Kidney (tissue), 13 donors: ENCODE measurements at regions not wholly inside any gene's neighbourhood (a gene's known extent, or its start where the extent isn't known, plus 50 kb on each side); places are given as distances from the start of the nearest gene placed in this dataset.
A peak's percentile ranks its signal among the peaks of the same experiment; 100 is the strongest.

ENCODE experiments used
- DNase-seq, 5 donors: peaks; one replicate each; pipeline ENCODE4 v3.0.0-alpha.2; 2013 to 2020
- FAIRE-seq: peaks from 2 replicates; lab custom pipeline; 2012; peaks lifted over from hg19 to GRCh38; lab: Jason Lieb, UNC
- H3K27ac ChIP-seq, 2 donors: one replicate each; pipeline ENCODE4 v1.7.0; 2013; ENCODE audit warnings: low read depth in 2 of 2, low read length in 2 of 2, inconsistent platforms in 1 of 2
- H3K27me3 ChIP-seq: one replicate; pipeline ENCODE4 v1.7.1; 2013; ENCODE audit warnings: low read length, inconsistent platforms; ENCODE audit not compliant: control insufficient read depth, insufficient read depth
- H3K36me3 ChIP-seq, 3 donors: one replicate each; pipeline versions ENCODE4 v1.7.0 to v1.7.1; 2013; ENCODE audit warnings: low read length in 3 of 3, control low read depth in 1 of 3, inconsistent platforms in 1 of 3; ENCODE audit not compliant: insufficient read depth in 3 of 3, control insufficient read depth in 2 of 3
- H3K4me1 ChIP-seq, 3 donors: one replicate each; pipeline versions ENCODE4 v1.7.0 to v1.7.1; 2013; ENCODE audit warnings: low read length in 3 of 3, inconsistent platforms in 1 of 3, low read depth in 1 of 3; ENCODE audit not compliant: control insufficient read depth in 2 of 3, insufficient read depth in 2 of 3
- H3K4me3 ChIP-seq, 3 donors: one replicate each; pipeline versions ENCODE4 v1.7.0 to v1.8.1; 2013; ENCODE audit warnings: low read length in 3 of 3, control low read depth in 1 of 3, inconsistent platforms in 1 of 3
- H3K9ac ChIP-seq, 3 donors: one replicate each; pipeline versions ENCODE4 v1.7.0 to v1.7.1; 2013; ENCODE audit warnings: low read length in 3 of 3, control low read depth in 1 of 3, inconsistent platforms in 1 of 3
- H3K9me3 ChIP-seq, 3 donors: one replicate each; pipeline versions ENCODE4 v1.7.0 to v1.7.1; 2013; ENCODE audit warnings: low read length in 3 of 3, control low read depth in 1 of 3, inconsistent platforms in 1 of 3; ENCODE audit not compliant: control insufficient read depth in 2 of 3, insufficient read depth in 1 of 3
- CTCF ChIP-seq: IDR thresholded peaks from 3 replicates; pipeline ENCODE4 v1.5.1; 2012; ENCODE audit warnings: mild to moderate bottlenecking, moderate library complexity, borderline replicate concordance; ENCODE audit not compliant: insufficient read depth; ENCODE audit errors: extremely low read depth
- intact Hi-C: fragments of 100-400 bp; cut with DNase I; formaldehyde crosslinking; loops from one replicate; pipeline ENCODE4 v1.11.1; 2022
- donor health status: control.
- donor health status: control.
- donor health status: control.
- donor health status: control.
- donor health status: control.
- donor health status: DM: yes; HTN: yes; CAD: no.
- donor health status: Normal renal cell carcinoma (clear cell type).

GRCh38 chr12:5096241-5096924, 52.7 kb downstream of the KCNA5 start:
- Histone ChIP-seq H3K4me3 (no peak overlapping the region), H3K9ac (no peak overlapping the region), H3K27ac (no peak overlapping the region), H3K27me3 (no peaks in the 10 kb centered on the region), H3K9me3 (no peaks in the 10 kb centered on the region), H3K36me3 (no peaks in the 10 kb centered on the region), H3K4me1 (no peaks in the 10 kb centered on the region)
- intact Hi-C loops, result no loop called here
- no peak for TF ChIP-seq CTCF
- DNase-seq, result no peak
- no peak for FAIRE-seq

- Histone ChIP-seq H3K4me1 (no peaks in the 10 kb centered on the region), H3K4me3 (no peak overlapping the region), H3K36me3 (no peaks in the 10 kb centered on the region), H3K9ac (no peak overlapping the region), H3K27ac (no peak overlapping the region), H3K9me3 (no peaks in the 10 kb centered on the region), H3K27me3 (no peaks in the 10 kb centered on the region)
- no peak for TF ChIP-seq CTCF
- FAIRE-seq, result no peak
- no peak for DNase-seq
- intact Hi-C loops, result no loop called here
Observed at GRCh38 chr12:5097786-5098185, 54.1 kb downstream of the KCNA5 start.

- FAIRE-seq, result no peak
- intact Hi-C loops, result no loop called here
- TF ChIP-seq CTCF, result no peak
- no peak overlapping the region for H3K4me3 ChIP-seq
- H3K27ac ChIP-seq, result no peak overlapping the region
- H3K4me1 ChIP-seq, result no peaks in the 10 kb centered on the region
- H3K9me3 ChIP-seq, result no peaks in the 10 kb centered on the region
- DNase-seq, result no peak
- no peaks in the 10 kb centered on the region for H3K36me3 ChIP-seq
- H3K9ac ChIP-seq, result no peak overlapping the region
- H3K27me3 ChIP-seq, result no peaks in the 10 kb centered on the region
Observed at GRCh38 chr12:5099136-5099535, 55.5 kb downstream of the KCNA5 start.

- no peak overlapping the region for H3K9ac ChIP-seq
- FAIRE-seq (no peak), DNase-seq (peak in 1 of 5 donors; percentile 29)
- H3K4me3 ChIP-seq, result no peak overlapping the region
- H3K9me3 ChIP-seq, result no peaks in the 10 kb centered on the region
- intact Hi-C loops, result no loop called here
- TF ChIP-seq CTCF, result no peak
- H3K27me3 ChIP-seq, result no peaks in the 10 kb centered on the region
- no peak overlapping the region for H3K27ac ChIP-seq
- no peaks in the 10 kb centered on the region for H3K4me1 ChIP-seq
- H3K36me3 ChIP-seq, result no peaks in the 10 kb centered on the region
Observed at GRCh38 chr12:5099591-5099990, 55.9 kb downstream of the KCNA5 start.
